ENCODE measurements at regions not wholly inside any gene's neighbourhood (a gene's known extent, or its start where the extent isn't known, plus 50 kb on each side); places are given as distances from the start of the nearest gene placed in this dataset.

GRCh38 chr15:59946084-59946483 lies 58.0 kb upstream of the FOXB1 start:
- TF ChIP-seq POLR2A (IDR thresholded peaks at IDR 0.05; ENCODE audit: low read length) (no peak), GATA1 (IDR thresholded peaks at IDR 0.05; ENCODE audit: low read depth, low read length) (no peak)
